HFFc6 (cell line): ENCODE measurements at regions not wholly inside any gene's neighbourhood (a gene's known extent, or its start where the extent isn't known, plus 50 kb on each side); places are given as distances from the start of the nearest gene placed in this dataset.

Experiments used
- DNase-seq: peaks from one replicate; pipeline ENCODE4 v3.0.0-alpha.2; 2018
- H3K27ac Mint-ChIP-seq: 2 replicates; pipeline ENCODE4 v1.8.0; 2020; ENCODE audit warnings: mild to moderate bottlenecking, mixed read lengths
- H3K27me3 Mint-ChIP-seq: 2 replicates; pipeline ENCODE4 v1.8.0; 2021; ENCODE audit warnings: mild to moderate bottlenecking, moderate library complexity, mixed read lengths; ENCODE audit not compliant: insufficient read depth
- H3K36me3 Mint-ChIP-seq: 2 replicates; pipeline ENCODE4 v1.8.0; 2021; ENCODE audit warnings: low read depth, mixed read lengths
- H3K4me1 Mint-ChIP-seq: 2 replicates; pipeline ENCODE4 v1.8.0; 2020; ENCODE audit warnings: low read depth, mixed read lengths
- H3K4me3 Mint-ChIP-seq: 2 replicates; pipeline ENCODE4 v1.8.0; 2020; ENCODE audit warnings: mild to moderate bottlenecking, moderate library complexity, mixed read lengths
- H3K9me3 Mint-ChIP-seq: 2 replicates; pipeline ENCODE4 v1.8.0; 2020; ENCODE audit warnings: mild to moderate bottlenecking, mixed read lengths
- TF ChIP-seq, protein P1 (sequence below): fragments of 200-600 bp; sonication (generic); IDR thresholded peaks from 2 replicates; pipeline ENCODE4 v1.5.0; 2021; ENCODE audit warnings: antibody characterized with exemption, mild to moderate bottlenecking

- no peaks in the 10 kb centered on the region for H3K4me1 Mint-ChIP-seq
- no peaks in the 10 kb centered on the region; the same call in 1 of the 2 replicates for H3K9me3 Mint-ChIP-seq
- TF ChIP-seq, protein P1, sequence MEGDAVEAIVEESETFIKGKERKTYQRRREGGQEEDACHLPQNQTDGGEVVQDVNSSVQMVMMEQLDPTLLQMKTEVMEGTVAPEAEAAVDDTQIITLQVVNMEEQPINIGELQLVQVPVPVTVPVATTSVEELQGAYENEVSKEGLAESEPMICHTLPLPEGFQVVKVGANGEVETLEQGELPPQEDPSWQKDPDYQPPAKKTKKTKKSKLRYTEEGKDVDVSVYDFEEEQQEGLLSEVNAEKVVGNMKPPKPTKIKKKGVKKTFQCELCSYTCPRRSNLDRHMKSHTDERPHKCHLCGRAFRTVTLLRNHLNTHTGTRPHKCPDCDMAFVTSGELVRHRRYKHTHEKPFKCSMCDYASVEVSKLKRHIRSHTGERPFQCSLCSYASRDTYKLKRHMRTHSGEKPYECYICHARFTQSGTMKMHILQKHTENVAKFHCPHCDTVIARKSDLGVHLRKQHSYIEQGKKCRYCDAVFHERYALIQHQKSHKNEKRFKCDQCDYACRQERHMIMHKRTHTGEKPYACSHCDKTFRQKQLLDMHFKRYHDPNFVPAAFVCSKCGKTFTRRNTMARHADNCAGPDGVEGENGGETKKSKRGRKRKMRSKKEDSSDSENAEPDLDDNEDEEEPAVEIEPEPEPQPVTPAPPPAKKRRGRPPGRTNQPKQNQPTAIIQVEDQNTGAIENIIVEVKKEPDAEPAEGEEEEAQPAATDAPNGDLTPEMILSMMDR: no peak
- H3K27me3 Mint-ChIP-seq: peaks cover 8% of the 10 kb centered on the region
- no peak overlapping the region for H3K4me3 Mint-ChIP-seq
- DNase-seq: no peak
- H3K27ac Mint-ChIP-seq: no peak overlapping the region
- H3K36me3 Mint-ChIP-seq: no peaks in the 10 kb centered on the region
Observed at GRCh38 chr14:96663076-96663475, 134.1 kb upstream of the VRK1 start.

DNA sequence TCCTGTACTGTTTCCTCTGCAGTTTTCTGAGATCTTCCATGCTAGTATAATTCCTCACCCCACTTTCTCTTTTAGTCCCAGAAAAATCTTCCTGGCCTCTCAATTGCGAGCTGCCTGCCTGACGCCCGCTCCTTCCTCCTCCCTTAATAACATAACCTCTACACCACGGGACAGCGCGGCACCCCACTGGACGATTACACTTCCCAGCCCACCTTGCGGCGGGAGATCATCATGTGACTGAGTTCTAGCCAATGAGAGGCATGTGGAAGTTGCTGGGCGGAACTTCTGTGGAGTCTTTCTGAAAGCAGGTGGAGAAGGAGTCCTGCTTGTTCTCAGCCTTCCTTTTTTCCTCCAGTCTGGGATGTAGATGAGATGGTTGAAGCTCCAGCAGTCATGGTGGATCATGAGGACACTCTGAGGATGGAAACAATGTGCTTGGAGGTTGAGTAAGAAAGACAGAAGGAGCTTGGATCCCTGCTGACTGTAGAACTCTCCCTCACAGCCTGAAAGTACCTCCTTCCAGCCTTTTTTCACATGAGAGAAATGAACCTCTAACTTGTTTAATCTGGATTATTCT, 133.6 kb upstream of the VRK1 start:
- Mint-ChIP-seq H3K36me3 (no peaks in the 10 kb centered on the region), H3K9me3 (peaks cover 2% of the 10 kb centered on the region; the same call in 1 of the 2 replicates), H3K4me1 (no peaks in the 10 kb centered on the region), H3K27me3 (peaks cover 8% of the 10 kb centered on the region), H3K4me3 (no peak overlapping the region), H3K27ac (no peak overlapping the region)
- DNase-seq: no peak
- TF ChIP-seq, protein P1: no peak

GRCh38 chr14:96666088-96666487, 131.1 kb upstream of the VRK1 start:
- TF ChIP-seq, protein P1: no peak
- no peak overlapping the region for H3K4me3 Mint-ChIP-seq
- no peak overlapping the region for H3K27ac Mint-ChIP-seq
- no peaks in the 10 kb centered on the region for H3K36me3 Mint-ChIP-seq
- DNase-seq: no peak
- H3K4me1 Mint-ChIP-seq: no peaks in the 10 kb centered on the region
- H3K27me3 Mint-ChIP-seq: peaks cover 5% of the 10 kb centered on the region
- H3K9me3 Mint-ChIP-seq: peaks cover 4% of the 10 kb centered on the region; the same call in 1 of the 2 replicates

DNA sequence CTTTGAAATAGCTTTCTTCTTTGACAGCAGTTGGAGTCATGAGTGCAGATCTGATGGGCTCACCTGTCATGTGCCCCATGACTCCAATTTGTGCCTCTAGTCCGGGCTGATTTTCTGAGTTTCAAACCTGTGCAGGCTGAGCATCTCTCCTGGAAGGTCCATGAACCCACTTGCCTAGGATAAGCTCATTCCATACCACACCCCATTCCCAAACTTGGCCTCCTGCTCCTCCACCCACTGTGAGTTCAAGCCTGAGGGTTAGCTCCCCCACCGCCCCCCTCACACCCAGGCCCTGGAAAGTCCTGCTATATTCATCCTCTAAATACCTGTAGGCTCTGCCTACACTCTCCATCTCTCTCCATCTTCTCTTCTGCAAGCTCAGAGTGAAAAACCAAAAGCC, 126.8 kb upstream of the VRK1 start:
- TF ChIP-seq, protein P1: no peak
- H3K4me1 Mint-ChIP-seq: no peaks in the 10 kb centered on the region

GRCh38 chr14:96671218-96671617, 126.0 kb upstream of the VRK1 start:
- no peak for DNase-seq
- H3K4me3 Mint-ChIP-seq: no peak overlapping the region
- TF ChIP-seq, protein P1: no peak
- H3K9me3 Mint-ChIP-seq: peaks cover 13% of the 10 kb centered on the region; the same call in 1 of the 2 replicates
- H3K27ac Mint-ChIP-seq: no peak overlapping the region
- H3K4me1 Mint-ChIP-seq: no peaks in the 10 kb centered on the region
- H3K36me3 Mint-ChIP-seq: no peaks in the 10 kb centered on the region
- H3K27me3 Mint-ChIP-seq: peaks cover 5% of the 10 kb centered on the region

More for the DNA sequence above, 126.8 kb upstream of the VRK1 start:
- no peak for DNase-seq
- H3K36me3 Mint-ChIP-seq: no peaks in the 10 kb centered on the region
- peaks cover 5% of the 10 kb centered on the region for H3K27me3 Mint-ChIP-seq
- H3K27ac Mint-ChIP-seq: no peak overlapping the region
- H3K4me3 Mint-ChIP-seq: no peak overlapping the region
- H3K9me3 Mint-ChIP-seq: peaks cover 11% of the 10 kb centered on the region; the same call in 1 of the 2 replicates
